TTC549 (cell line): ENCODE measurements at regions not wholly inside any gene's neighbourhood (a gene's known extent, or its start where the extent isn't known, plus 50 kb on each side); places are given as distances from the start of the nearest gene placed in this dataset.

Source experiments
- FAIRE-seq: peaks from 2 replicates; lab custom pipeline; 2012; peaks lifted over from hg19 to GRCh38; lab: Jason Lieb, UNC

GRCh38 chr18:68342039-68342659, 372.8 kb downstream of the TMX3 start:
- FAIRE-seq: no peak

DNA sequence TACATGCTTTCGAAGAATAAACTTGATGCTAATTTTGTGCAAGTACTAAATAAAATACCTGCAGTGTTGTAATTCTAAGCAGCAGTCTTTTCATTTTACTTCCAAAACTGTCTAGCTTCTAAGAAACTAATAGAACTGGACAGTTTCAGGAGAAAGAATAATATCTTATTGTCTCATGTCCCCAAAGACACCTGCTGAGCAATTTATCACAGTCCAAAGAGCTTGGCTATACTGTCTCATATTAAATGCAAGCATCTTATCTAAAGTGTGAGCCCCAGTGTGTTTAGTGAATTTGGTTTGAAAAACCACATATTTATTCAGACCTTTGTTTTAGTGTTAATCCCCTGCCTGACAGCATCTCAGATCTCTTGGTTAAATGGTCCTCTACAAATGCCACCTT, 374.3 kb downstream of the TMX3 start:
- FAIRE-seq: no peak

DNA sequence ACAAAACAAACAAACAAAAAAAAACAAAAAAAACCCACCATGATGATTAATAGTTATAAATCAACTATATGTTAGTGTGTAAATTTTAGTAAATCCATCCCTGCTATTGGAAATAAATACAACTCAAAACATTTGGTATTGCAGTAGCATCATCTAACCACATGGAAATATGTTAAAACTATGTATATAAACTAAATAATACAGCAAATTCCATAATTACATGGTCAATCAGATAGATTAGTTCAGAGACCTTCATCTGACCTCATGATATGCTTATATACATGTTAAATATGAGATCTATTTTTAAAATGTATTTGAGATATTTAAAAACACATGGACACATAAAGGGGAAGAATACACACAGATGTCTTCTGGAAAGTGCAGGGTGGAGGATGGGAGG, 384.2 kb downstream of the TMX3 start:
- no peak for FAIRE-seq

DNA sequence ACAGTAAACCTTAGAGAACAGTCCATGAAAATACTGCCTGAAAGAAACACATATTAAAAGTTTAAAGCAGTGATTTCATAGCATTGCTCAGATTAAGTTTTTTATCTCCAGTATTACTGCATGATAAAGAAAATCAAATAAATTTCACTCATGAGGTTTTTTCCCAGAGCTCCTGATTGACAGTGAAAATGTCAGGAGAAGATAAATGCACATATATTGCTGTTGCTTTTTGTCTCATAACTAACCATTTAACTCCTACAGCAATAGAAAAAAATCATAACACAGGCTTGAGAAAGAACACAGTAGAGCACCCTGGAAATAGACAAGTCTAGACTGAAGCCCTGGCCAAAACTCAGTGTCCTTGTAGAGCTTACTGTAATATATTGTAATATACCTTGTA, 391.0 kb downstream of the TMX3 start:
- FAIRE-seq: no peak

- no peak for FAIRE-seq
These were observed 398.3 kb downstream of the TMX3 start for GRCh38 chr18:68316636-68317035.

DNA sequence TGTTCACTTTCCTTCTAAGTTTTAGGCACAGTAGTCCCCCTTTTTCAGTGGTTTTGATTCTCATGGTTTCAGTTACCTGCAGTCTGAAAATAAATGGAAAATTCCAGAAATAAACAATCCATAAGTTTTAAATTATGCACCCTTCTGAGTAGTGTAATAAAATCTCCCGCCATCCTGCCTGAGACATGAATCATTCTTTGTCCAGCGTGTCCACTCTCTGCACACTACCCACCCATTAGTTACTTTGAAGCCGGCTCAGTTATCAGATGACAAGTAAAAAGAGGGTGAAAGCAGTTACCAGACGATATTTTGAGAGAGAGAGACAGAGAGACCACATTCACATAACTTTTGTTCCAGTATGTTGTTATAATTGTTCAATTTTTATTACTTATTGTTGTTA, 400.5 kb downstream of the TMX3 start:
- no peak for FAIRE-seq

- no peak for FAIRE-seq
These were observed 413.5 kb downstream of the TMX3 start for GRCh38 chr18:68301441-68301840.

- FAIRE-seq: no peak
These were observed 415.0 kb downstream of the TMX3 start for GRCh38 chr18:68299906-68300305.

DNA sequence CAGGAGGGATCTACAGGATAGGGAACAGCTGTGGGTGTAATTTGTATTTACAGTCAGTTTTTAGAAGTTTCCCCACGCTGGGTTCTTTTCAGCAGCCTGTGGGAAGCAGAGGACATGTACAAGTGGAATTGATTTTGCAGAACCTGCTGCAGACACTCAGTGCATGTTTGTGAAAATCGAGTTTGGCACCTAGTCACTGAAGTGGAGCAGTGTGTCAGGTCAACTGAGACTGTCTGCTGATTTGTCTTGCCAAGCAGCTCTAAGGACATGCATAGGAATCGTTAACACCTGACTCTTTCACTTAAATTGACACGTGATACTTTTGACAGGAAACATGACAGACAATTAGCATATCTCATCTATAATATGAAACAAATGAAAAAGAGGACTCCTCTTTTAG, 416.6 kb downstream of the TMX3 start:
- no peak for FAIRE-seq

- FAIRE-seq: no peak
These were observed 426.5 kb downstream of the TMX3 start for GRCh38 chr18:68288408-68288807.

DNA sequence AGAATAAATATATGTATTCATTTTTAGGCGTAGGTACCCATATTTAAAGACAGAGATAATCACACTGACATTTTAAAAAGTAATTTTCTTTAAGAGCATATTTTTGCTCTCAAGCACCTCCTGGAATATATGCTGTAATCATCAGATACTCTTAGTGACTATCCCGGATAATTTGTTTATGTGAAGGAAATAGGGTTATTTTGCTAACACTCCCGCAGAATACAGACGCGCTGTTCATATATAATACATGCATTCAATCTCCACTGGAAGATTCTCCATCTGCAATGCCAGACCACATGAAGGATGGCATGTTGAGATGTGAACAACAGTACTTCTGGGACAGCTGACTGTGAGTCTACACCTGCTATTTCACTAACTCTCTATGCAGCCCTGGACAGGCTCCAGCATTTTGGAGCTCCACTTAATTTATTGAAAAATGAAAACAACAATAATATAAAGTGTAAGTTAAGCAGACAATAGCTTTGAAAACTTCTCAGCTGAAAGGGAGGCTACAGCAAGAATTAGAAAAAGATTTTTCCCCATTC, 430.6 kb downstream of the TMX3 start:
- FAIRE-seq: no peak

GRCh38 chr18:68283834-68284233, 431.1 kb downstream of the TMX3 start:
- FAIRE-seq: no peak

- no peak for FAIRE-seq
These were observed 432.7 kb downstream of the TMX3 start for GRCh38 chr18:68282232-68282631.

DNA sequence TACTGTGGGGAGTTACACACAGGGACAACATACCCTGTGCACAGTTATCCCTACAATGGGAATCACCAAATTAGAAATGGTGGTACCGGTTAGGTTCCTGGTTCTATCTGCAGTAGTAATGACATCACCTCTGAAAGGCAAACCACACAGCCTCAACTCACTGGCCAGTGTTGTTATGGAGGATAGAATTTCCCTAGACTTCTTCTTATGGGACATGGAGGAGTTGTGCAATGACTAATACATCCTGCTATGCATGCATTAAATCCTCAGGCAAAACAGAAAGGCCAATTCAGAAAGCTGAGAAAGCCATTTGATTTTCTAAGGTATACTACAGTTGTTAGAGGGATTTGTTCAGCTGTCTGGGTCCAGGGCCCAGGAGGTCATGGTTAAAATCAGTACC, 439.3 kb downstream of the TMX3 start:
- no peak for FAIRE-seq

- no peak for FAIRE-seq
These were observed 444.9 kb downstream of the TMX3 start for GRCh38 chr18:68270017-68270416.

GRCh38 chr18:68267583-68267982, 447.3 kb downstream of the TMX3 start:
- no peak for FAIRE-seq

DNA sequence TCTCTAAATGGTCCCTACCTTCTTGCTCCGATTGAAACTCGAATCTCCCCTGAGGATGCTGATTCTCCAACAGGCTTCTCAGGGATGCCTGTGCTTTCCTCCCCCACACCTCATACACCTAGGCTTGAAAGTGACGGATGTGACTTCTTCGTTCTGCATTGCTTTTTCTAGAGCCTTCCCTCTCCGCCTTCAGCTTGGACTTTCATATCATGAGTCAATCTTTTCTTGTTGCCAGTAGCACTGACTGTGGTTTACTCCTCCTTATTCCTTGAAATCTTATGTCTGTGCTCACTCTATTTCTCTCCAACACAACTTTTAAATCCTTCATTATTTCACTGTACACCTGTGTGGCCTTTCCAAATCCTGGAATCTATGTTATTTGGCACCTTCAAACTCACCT, 451.4 kb downstream of the TMX3 start:
- FAIRE-seq: no peak

GRCh38 chr18:68262690-68263294, 452.1 kb downstream of the TMX3 start:
- no peak for FAIRE-seq

- no peak for FAIRE-seq
These were observed 458.4 kb downstream of the TMX3 start for GRCh38 chr18:68256418-68257067.

DNA sequence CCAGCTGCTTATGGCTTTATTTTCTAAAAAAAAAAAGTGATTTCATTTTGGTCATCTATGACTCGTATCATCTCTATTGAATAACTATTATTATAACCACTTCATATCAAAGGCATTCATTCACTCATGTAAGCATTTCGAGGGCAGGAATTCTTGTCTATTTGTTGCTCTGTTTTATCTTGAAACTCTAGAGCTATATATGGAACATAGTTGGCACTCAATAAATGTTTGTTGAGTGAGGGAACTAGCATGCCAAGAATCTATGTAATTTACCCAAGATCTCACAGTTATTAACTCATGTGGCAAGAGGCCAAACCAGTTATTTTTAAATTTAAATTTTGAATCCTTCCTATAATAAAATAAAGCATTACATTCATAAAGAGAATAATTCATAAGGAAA, 470.1 kb downstream of the TMX3 start:
- FAIRE-seq: no peak

DNA sequence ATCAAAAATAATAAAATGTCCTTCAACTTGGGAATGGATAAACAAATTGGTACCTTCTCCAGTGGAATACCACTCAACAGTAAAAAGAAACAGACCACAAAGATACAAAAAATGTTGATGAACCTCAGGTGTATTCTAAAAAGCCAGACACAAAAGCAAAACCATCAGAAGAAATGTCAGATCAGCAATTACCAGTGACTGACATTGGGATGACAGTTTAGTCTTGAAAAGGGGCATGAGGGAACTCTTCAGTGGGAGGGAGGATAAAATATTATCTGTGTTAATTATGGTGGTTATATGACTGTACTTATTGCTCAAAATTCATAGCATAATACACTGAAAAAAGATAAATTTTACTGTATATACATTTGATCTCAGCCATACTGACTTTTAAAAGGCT, 473.0 kb downstream of the TMX3 start:
- no peak for FAIRE-seq

DNA sequence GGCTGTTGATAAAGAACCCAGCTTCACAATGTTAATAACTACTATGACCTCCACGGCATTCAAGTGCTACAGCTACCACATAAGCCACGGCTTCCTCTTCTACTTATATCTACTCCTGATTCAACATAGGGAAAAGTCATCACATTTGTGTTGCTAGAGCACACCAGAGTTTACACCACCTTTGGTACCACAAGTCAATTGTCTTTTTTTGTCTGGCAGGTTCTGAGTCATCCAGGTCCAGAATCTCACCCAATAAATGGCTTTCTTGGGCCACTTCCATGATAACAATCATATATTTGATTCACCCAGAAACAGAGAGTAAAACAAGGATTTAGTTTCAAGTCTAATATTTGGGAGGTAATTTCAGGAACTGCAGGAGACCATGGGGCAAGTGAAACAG, 480.2 kb downstream of the TMX3 start:
- no peak for FAIRE-seq

DNA sequence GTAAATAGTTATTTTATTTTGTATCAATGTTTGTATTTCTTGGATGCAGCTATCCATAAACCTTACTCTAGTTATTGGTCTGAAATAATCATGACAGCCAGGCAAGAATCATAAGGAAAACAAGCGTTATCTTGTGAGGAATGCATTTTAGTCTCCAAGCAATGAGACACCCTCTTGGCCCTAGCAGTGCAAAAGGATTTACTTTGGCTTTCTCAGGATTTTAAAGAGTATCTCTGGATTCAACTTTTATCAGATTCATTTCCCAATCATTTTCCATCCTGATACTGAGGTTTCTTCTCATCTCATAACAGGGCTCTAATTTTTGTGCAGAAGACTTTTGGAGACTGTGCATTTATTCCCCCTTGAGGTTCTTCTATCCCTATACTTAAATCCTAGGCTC, 480.8 kb downstream of the TMX3 start:
- FAIRE-seq: no peak

DNA sequence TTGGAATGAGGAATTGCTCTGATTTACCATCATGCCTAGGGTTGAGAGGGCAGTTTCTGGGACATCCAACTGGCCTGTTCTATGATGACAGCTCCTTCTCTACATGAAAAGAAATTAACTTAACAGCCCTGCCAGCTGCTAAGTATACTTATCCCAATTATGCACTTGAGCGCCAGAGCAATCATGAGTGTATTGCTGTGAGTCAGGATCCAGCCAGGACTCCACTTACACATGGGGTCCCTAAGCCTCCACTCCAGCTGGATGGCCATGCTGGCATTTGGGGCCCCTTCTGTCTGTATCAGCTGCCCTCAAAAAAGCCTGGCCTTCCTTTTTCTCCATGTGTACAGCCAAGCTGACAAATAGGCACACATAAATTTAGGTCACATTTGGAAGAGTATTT, 481.9 kb downstream of the TMX3 start:
- FAIRE-seq: no peak
